Embryonic facial prominence (tissue), 1 donor: ENCODE measurements at regions not wholly inside any gene's neighbourhood (a gene's known extent, or its start where the extent isn't known, plus 50 kb on each side); places are given as distances from the start of the nearest gene placed in this dataset.

ENCODE experiments used
- DNase-seq: peaks from one replicate; pipeline ENCODE4 v3.0.0-alpha.2; 2016; ENCODE audit errors: extremely low spot score

DNA sequence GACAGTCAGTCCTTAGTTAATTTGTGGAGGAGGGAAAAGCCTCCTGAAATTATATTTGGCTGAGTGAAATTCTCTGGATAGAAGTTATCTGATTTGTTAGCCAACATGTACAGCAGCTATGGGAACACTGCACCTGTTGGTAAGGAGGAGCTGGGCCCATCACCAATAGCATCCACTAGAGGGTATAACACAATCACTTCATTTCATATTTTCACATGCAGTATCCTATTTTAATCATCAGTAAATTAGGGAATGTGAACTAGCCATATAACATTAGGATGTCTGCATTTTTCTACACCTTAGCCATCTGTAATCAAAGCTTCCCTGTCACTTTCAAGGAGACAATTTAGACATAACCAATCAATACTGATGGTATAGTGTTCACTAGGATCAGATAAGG lies 818.4 kb upstream of the CDH2 start:
- DNase-seq = no peak

DNA sequence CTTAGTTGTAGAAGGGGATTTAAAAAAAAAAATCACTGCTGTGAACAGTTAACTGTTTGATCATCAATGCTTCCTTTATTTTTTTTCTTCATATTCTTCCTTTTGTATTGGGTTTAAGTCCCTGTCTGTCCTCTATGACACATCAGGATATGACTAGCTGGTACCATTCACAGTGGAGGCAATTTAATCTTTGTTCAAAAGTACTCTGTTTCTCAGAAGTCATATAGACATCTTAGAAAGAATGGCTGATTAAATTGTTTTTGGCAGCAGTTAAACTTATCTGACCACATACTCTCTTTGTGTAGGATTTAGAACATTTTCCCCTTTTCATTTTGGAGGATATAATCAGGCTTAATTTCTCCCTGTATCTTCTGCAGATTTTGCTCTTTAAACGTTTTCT lies 807.8 kb upstream of the CDH2 start:
- no peak for DNase-seq

DNA sequence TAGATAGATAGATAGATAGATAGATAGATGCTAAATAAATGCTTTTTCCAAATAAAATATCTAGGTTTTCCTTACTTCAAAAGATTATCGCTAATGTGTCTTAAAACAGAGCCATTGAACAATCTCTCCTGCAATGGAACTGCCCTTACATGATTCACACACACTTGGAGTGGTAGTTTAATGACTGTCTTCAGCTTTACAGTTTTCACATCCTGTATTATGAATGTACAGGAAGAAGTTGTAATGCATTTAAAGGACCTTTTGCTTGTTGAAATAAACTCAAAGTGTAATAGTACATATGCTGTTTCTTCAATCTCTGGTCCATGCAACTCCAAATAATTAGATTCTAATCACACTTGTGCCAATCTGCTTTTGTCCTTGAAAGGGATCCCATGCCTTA lies 797.6 kb upstream of the CDH2 start:
- no peak for DNase-seq

DNA sequence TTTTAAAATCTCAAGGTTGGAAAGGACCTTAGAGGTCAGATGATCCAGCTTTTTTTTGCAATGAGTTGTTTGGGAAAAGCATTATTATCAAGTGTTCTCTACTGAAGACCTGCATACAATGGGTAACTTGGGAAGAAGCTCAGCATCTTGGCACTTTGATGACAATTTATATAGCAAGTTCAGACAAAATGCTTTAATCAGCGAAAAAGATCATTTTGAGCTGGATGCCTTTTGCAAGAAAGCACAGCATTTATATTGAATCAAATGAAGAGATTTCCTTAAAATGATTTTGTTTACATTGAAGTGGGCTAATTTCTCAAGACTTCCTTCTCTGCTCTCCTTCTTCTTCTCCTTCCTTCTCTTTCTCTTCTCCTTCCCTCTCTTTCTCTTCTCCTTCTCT lies 796.4 kb upstream of the CDH2 start:
- no peak for DNase-seq

DNA sequence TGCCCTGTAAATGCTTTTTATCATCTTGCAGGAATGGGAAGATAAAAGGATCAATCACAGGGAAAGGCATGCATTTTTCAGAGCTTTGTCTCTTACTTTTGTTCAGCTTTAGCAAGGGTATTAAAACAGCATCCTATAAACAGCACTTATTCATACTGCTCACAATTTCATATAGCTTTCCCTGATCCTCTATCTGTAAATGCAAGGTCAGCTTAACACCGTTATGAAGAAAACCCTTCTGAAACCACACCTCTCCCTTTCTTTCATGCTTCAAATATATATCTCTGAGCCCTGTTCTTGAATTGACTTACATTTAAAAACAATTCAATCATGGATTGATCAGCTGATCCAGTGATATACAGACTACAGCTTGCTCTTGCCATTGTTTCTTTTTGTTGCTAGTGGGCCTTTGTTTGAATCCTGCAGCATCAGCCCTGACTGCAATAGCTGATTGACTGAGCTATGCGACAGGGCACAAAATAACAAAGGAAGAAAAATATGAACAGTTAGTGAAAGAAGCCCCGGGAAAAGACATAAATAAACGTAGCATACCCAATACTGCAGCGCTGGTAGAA lies 795.5 kb upstream of the CDH2 start:
- no peak for DNase-seq

DNA sequence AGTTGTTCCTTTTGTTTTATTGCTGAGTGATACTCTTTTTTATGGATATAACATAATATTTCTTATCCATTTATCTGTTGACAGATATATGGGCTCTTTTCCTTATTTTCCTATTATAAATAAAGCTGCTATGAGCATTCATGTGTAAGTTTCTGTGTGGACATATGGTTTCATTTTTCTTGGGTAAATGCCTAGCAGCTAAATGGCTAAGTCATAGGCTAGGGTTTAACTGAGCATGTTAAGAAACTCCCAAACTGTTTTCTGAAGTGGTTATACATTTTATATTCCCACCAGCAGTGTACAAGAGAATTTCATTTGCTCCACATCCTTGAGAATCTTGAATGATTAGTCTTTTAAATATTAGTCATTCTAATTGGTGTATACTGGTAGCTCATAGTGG lies 786.6 kb upstream of the CDH2 start:
- DNase-seq = no peak

DNA sequence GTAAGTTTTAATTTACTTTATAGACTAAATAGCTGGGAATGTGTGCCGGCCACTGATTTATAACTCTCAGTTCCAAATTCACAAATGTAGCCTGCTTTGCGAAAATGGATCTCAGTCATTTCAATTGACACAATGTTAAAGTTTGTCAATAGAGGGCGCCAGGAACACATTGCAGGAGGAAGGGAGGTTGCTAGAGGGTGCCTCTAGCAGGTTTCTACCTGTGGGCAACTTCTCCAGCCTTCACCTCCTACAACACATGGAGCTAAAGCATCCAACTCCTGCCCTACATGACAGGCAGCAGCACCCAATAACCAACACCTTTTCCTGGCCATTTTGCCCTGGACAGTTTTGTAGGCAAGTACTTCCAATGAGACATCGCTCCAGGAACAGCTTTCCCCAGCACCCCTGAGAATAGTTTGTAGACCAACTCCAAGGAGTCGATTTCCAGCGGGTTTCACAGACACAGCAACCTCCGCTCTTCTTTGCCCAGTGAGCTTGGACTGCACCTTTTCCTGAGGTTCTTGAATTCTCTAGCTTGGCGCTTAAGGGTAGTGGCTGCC lies 784.8 kb upstream of the CDH2 start:
- DNase-seq = no peak

DNA sequence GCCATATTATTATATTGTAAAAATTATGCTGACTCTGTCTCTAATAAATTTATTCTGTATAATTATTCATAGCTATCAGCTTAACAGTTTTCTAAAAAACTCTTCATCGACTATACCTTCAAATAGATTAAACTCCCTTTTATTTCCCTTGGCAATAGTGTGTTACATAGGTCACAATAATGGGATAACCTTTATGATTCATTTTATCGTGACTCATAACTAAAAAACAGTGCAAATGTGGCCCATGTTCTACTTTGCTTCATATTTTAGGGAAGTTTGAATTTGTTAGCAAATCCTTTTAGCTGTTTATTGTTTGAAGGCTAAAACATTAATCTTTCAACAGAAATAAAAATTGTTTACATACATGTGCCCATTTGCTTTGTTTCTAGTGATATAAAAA lies 783.2 kb upstream of the CDH2 start:
- DNase-seq = no peak

DNA sequence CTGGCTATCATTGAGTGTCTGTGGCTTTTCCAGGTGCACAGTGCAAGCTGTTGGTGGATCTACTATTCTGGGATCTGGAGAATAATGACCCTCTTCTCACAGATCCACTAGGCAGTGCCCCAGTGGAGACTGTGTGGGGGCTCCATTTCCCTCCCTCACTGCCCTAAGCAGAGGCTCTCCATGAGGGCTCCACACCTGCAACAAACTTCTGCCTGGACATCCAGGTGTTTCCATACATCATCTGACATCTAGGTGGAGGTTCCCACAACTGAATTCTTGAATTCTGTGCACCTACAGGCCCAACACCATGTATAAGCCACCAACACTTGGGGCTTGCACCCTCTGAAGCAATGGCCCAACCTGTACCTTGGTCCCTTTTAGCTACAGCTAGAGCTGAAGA lies 775.4 kb upstream of the CDH2 start:
- no peak for DNase-seq

DNA sequence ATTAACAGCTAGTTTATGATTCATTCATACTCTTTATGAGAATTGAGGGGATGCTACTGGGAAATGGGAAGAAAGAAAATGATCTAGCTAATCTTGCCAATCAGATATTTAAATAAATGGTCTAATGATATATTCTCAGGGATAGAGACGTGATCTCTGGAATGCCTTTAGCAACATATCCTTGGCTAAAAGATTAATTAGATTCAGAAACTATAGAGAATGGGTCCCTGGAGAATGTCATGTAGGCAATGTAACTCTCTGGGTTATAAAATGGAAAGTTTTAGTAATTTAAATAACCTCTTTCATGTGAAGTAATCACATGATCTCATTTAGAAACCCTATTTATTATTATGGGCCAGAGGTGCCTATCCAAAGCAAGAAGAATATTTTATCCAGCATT lies 771.0 kb upstream of the CDH2 start:
- no peak for DNase-seq

DNA sequence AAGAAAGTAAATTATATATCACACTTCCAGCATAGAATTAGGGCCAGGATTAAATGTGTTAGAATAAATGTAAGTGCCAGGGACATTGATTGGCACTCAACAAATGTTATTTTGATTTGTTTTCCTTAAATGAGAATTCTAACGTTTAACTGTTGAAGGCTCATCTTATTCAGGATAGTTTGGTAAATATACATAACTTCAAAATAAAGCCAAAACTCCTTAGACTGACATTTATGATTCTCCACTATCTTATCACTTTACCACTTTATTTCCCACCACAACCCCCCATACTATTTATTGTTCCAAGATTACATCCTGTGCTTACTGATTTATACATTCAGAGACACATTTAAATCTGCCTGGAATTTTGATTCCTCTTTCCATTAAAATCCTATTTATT lies 769.5 kb upstream of the CDH2 start:
- no peak for DNase-seq

DNA sequence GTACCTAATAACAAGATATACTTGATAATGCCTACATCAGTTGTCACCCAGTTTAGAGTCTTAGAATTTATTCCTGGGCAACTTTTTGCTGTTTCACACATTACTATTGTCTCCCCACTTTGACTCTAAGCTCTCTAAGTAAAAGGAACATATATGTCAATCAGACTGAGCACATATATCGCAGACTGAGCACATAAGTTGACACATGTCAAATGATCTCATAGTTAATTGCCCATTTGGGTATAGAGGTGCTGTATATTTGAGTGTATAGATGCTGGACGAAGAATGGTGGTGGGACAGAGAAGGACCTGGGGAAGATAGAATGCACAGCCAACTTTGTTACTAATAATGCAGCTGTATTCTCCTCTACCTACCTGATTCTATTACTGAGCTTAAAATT lies 746.0 kb upstream of the CDH2 start:
- DNase-seq = no peak

DNA sequence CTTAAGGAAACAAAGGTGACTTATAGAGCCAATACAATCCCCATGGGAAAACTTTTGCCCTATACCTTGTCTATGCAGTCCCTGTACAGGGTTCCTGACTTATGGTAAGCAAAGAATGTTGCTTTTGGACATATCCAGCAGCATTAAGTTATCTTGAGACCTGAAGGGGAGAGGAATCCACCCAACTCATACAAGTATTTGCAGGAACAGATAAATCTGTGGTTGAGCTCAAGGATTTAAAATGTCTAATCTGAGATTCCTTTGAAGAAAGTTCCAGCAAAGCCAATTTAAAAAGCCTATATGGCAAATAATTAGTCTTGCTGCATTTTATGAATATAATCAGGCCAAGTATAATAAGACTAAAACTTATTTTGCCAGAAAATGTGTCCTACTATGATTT lies 739.5 kb upstream of the CDH2 start:
- DNase-seq = no peak

DNA sequence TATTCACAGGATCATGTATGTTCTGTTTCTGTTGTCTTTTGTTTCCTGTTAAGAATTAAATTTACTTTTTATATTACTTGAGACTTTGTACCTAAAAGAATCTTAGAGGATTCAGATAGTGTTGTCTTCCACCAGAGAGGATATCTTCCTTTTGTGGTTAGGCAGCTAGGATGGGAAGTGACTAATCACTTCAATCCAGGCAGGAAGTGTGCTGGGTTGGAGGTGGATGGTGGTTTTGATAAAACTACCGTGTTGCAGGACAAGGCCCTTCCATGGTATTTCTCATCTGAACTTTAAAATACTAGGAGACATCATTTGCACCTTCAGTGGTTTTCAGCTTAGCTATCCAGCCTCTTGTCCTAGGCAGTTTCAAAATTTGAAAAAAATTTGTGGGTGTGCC lies 728.6 kb upstream of the CDH2 start:
- no peak for DNase-seq

DNA sequence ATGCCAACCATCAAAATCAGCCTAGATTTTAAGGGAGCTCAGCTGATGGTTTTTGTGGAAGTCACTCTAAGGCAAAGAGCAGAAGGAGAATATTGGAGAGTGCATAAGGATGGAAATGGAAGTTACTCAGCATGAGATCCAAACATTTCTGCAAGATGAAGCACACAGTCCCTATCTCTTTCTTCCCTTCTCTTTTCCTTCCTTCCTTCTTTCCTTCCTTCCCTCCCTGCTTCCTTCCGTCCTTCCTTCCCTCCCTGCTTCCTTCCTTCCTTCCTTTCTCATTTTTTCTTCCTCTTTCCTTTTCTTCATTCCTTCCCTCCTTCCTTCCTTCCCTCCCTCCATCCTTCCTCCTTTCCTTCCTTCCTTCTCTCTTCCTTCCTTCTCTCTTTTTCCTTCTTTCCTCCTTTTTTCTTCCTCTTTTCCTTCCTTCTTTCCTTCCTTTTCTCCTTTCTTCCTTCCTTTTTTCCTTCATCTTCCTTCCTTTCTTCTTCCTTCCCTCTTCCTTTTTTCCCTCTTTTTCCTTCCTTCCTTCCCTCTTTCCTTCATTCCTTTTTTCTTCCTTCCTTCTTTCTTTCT lies 727.9 kb upstream of the CDH2 start:
- no peak for DNase-seq

DNA sequence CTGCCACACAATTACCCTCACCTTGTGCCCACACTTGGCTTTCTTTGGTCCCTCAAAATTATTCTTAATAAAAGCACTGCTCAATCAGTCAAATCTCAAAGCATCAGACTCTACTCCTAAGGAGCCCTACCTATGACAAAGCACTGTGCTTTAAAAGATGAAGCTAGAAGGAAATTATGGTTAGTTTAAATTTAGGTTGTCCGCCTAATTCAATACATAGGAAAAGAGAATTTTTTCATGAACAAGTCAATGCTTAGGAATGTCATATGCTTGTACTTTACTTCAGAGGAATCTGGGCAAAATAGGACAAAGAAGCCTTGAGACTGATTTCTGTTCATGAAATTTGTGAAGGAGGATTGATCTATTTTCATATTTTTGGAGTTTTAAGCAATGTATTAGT lies 726.4 kb upstream of the CDH2 start:
- no peak for DNase-seq

DNA sequence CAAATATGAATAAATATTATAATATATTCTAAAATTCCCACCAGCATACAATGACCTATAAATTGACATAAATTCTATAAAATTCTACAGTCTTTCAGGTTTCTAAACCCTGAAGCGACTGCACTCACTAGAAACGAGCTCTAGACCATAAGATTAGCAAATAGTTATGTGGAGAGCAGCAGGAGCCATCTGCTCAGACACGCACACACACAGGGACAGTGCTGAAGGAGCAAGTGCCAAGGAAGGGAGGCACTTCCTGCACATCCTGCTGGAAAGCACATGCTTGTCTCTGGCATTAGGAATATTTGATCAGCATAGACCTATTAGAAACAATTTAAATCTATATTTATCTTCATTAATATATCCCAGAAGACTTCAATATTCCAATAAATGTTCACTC lies 713.9 kb upstream of the CDH2 start:
- DNase-seq = no peak

DNA sequence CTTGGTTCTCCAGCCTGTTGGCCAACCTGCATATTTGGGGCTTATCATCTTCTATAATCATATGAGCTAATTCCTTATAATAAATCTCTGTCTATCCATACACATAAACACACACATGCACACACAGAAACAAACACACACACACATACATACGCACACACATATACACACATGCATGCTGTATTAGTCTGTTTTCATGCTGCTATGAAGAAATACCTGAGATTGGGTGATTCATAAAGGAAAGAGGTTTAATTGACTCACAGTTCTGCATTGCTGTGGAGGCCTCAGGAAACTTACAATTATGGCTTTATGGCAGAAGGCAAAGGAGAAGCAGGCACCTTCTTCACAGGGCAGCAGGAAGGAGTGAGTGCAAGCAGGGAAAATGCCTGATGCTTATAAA lies 707.4 kb upstream of the CDH2 start:
- no peak for DNase-seq

DNA sequence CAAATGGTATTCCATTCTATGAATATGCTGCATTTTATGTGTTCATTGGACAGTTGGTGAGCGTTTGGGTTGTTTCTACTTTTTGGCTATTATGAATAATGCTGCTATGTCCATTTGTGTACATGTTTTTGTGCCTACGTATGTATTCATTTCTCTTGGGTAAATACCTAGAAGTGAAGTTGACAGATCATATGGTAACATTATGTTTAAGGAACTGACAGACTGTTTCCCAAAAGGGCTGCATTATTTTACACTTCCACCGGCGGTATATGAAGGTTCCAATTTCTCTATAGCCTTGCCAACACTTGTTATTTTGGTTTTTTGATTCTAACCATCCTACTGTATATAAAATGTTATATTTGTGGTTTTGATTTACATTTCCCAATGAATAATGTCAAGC lies 703.9 kb upstream of the CDH2 start:
- DNase-seq = no peak

DNA sequence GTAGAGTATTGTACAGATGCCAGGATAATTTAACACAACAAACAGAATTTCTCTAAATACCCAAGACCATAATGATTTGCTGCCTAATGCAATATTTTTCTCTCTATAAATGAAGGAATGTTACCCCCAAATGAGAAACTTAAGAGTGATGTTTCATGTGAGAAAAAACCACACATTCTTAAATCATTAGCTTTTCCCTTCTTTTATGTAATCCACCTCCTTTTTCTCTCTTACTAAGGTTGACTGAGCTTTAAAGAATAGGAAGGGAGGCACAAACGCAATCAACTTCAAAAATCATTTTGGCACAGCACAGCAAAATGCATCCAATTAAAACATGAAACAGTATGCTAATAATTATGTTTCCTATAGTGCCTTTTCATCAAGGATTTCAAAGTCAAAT lies 698.1 kb upstream of the CDH2 start:
- no peak for DNase-seq

DNA sequence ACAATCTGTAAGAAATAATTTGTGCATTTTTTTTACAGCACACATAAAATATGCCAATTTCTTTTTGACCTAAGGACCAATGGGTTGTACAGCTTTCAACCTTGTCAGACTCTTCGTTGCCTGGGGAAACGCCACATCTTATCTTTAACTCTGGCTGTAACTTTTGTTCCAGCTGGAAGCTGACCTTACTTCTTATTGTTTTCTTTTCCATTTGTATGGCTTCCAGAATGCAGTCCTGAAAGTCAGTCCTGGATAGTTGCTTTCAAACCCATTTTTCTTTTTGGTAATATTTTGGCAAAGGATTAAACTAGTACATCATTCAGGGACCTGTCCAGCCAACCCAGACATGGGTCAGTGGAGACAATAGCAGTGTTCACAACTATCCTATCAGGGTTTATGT lies 686.5 kb upstream of the CDH2 start:
- DNase-seq = no peak

DNA sequence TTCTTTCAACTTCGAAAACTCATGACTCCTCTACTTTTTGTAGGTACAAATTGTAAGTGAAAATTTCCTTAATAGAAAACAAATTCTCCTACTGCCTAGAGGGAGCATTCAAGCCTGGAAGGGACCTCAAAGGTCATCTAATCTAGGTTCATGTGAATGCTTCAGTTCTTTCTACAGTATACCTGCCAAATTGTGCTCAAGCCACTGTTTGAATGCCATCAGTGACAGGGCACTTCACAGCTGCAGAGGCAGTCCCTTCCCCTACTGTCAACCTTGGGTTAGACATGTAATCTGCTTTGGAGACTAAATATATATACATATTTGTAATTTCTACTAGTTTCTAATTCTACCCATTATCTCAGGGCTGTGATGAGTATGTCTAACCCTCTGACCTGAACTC lies 681.3 kb upstream of the CDH2 start:
- DNase-seq = no peak

DNA sequence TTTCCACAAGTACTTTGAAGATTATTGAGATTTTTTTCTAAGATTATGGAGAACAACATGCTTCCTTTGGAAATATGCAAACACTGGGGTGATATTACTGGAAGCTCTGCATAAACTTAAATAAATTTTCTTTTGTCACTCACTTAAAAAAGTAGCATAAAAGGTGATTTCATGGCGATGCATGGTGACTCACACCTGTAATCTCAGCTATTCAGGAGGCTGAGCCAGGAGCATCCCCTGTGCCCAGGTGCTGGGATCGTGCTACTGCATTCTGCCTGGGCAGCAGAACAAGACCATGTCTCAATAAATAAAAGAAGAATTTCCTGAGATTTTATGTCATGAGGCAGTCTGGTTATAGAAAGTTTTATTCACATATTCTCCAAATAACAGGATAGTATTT lies 679.1 kb upstream of the CDH2 start:
- DNase-seq = no peak

DNA sequence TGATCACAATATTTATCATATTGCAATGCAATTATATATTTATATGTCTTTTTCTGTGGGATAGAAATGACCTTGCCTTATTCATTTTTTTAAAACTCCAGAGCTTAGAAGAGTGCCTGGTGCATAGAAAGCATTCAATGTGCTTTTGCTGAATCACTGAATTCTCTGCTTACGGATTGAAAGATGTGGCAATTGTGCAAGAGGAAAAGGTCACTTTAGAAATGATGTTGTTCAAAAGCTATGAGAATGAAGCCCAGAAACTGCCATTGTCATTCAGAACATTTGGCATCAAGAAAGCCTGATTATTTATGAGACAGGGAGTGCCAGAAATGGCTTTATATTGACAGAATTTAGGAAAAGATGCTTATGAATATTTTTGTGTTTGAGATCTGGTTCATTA lies 678.6 kb upstream of the CDH2 start:
- DNase-seq = no peak
